A549 (cell line): ENCODE measurements at regions not wholly inside any gene's neighbourhood (a gene's known extent, or its start where the extent isn't known, plus 50 kb on each side); places are given as distances from the start of the nearest gene placed in this dataset.
A peak's percentile ranks its signal among the peaks of the same experiment; 100 is the strongest.

Experiments
- ATAC-seq, 2 experiments: fragments of 200-7000 bp in 1 of 2; fragments of >200 bp in 1 of 2; cut with Nextera tagmentation in 1 of 2; cut with Tn5 transposase in 1 of 2; 3 replicates each; pipeline versions ENCODE4 v1.8.0 to v1.9.1; 2018 to 2020; ENCODE audit warnings: mild to moderate bottlenecking in 1 of 2, moderate library complexity in 1 of 2
- CTCF ChIA-PET: fragments of 300-600 bp; sonication (Branson Sonifier 250); formaldehyde crosslinking; extraction: SDS; loops from one replicate; lab custom pipeline; 2021; ENCODE audit warnings: antibody characterized with exemption, inconsistent platforms; lab: Yijun Ruan, JAX
- POLR2A ChIA-PET: fragments of 350-600 bp; formaldehyde crosslinking; extraction: SDS; loops from one replicate; lab custom pipeline; 2021; ENCODE audit warnings: antibody characterized with exemption, inconsistent platforms; lab: Yijun Ruan, JAX
- DNase-seq, 2 experiments: peaks; one replicate each; pipeline versions ENCODE4 v3.0.0 to v3.0.0-alpha.2; 2011 to 2016; ENCODE audit warnings: low read depth in 1 of 2, low spot score in 1 of 2
- FAIRE-seq: peaks from 2 replicates; lab custom pipeline; 2011; peaks lifted over from hg19 to GRCh38; lab: Jason Lieb, UNC
- H3K27ac ChIP-seq, 2 experiments: fragments of >200 bp; sonication (Bioruptor Twin); formaldehyde crosslinking; 3 replicates each; pipeline ENCODE4 v1.5.1; 2016 to 2017
- H3K4me1 ChIP-seq: fragments of >200 bp; sonication (Bioruptor Twin); formaldehyde crosslinking; 3 replicates; pipeline ENCODE4 v1.6.1; 2016
- H3K4me2 ChIP-seq: fragments of >200 bp; sonication (Bioruptor Twin); formaldehyde crosslinking; 3 replicates; pipeline ENCODE4 v1.6.1; 2016
- H3K4me3 ChIP-seq: fragments of >200 bp; sonication (Bioruptor Twin); formaldehyde crosslinking; 3 replicates; pipeline ENCODE4 v1.5.1; 2016
- H3K9me3 ChIP-seq: fragments of >200 bp; sonication (Bioruptor Twin); formaldehyde crosslinking; 3 replicates; pipeline ENCODE4 v1.6.1; 2016
- CBX8 ChIP-seq: fragments of 200-600 bp; sonication (generic); IDR thresholded peaks from 2 replicates; pipeline ENCODE4 v1.6.1; 2016
- CHD2 ChIP-seq: fragments of 150-350 bp; IDR thresholded peaks from 2 replicates; pipeline ENCODE4 v1.6.1; 2014; ENCODE audit warnings: low read length; ENCODE audit not compliant: partially characterized antibody
- EHF ChIP-seq: fragments of 250-450 bp; sonication (Bioruptor Pico); IDR thresholded peaks from 2 replicates; pipeline ENCODE4 v1.5.0; 2020; ENCODE audit warnings: mild to moderate bottlenecking
- EHMT2 ChIP-seq: fragments of 200-600 bp; sonication (generic); IDR thresholded peaks from 2 replicates; pipeline ENCODE4 v1.6.1; 2016; ENCODE audit warnings: antibody characterized with exemption, low read depth, mild to moderate bottlenecking, moderate library complexity
- ESRRA ChIP-seq: fragments of 150-350 bp; IDR thresholded peaks from 2 replicates; pipeline ENCODE4 v1.6.1; 2014; ENCODE audit warnings: mild to moderate bottlenecking, low read length, borderline replicate concordance
- FOSL2 ChIP-seq, 2 experiments: fragments of 450-650 bp in 1 of 2; fragments of >200 bp in 1 of 2; sonication (Bioruptor Twin) in 1 of 2; formaldehyde crosslinking; IDR thresholded peaks; 2 replicates each; pipeline versions ENCODE4 v1.5.0 to v1.6.1; 2016 to 2020; ENCODE audit warnings: mild to moderate bottlenecking in 1 of 2, moderate library complexity in 1 of 2
- GATA3 ChIP-seq: IDR thresholded peaks from 2 replicates; pipeline ENCODE4 v1.6.1; 2012; ENCODE audit warnings: borderline replicate concordance
- HEYL ChIP-seq: fragments of 250-450 bp; sonication (Bioruptor Pico); IDR thresholded peaks from 2 replicates; pipeline ENCODE4 v1.8.0; 2021; ENCODE audit warnings: mild to moderate bottlenecking, moderate library complexity
- HOXB13 ChIP-seq: fragments of 250-450 bp; sonication (Bioruptor Pico); IDR thresholded peaks from 2 replicates; pipeline ENCODE4 v1.5.0; 2020; ENCODE audit warnings: low read depth, mild to moderate bottlenecking, moderate library complexity
- JUN ChIP-seq, 2 experiments: fragments of >200 bp; sonication (Bioruptor Twin); formaldehyde crosslinking; IDR thresholded peaks; 2 replicates in 1 of 2; 3 replicates in 1 of 2; pipeline ENCODE4 v1.6.1; 2016 to 2017
- JUNB ChIP-seq: fragments of >200 bp; sonication (Bioruptor Twin); formaldehyde crosslinking; IDR thresholded peaks from 2 replicates; pipeline ENCODE4 v1.6.1; 2016
- PHF8 ChIP-seq: fragments of 200-600 bp; sonication (generic); IDR thresholded peaks from 2 replicates; pipeline ENCODE4 v1.6.1; 2016; ENCODE audit warnings: low read depth, mild to moderate bottlenecking, antibody characterized with exemption, moderate library complexity, borderline replicate concordance
- RNF2 ChIP-seq: fragments of 200-600 bp; sonication (generic); IDR thresholded peaks from 2 replicates; pipeline ENCODE4 v1.6.1; 2016; ENCODE audit warnings: low read depth, mild to moderate bottlenecking, antibody characterized with exemption, moderate library complexity, borderline replicate concordance
- SMC3 ChIP-seq: fragments of >200 bp; sonication (Bioruptor Twin); formaldehyde crosslinking; IDR thresholded peaks from 3 replicates; pipeline ENCODE4 v1.6.1; 2018; ENCODE audit warnings: inconsistent platforms
- SREBF2 ChIP-seq: fragments of 450-650 bp; IDR thresholded peaks from 2 replicates; pipeline ENCODE4 v1.6.1; 2014; ENCODE audit warnings: mild to moderate bottlenecking, moderate library complexity
- TP53 ChIP-seq: fragments of 250-450 bp; sonication (Bioruptor Pico); IDR thresholded peaks from 2 replicates; pipeline ENCODE4 v1.5.0; 2021; ENCODE audit warnings: mild to moderate bottlenecking, moderate library complexity
- WGBS: methylation state at CpG from one replicate; pipeline ENCODE4 v1.1.6; 2017; ENCODE audit errors: missing lambda C conversion rate; 5-methylcytosine and 5-hydroxymethylcytosine counted together
- TF ChIP-seq, protein P1 (sequence below): fragments of 150-350 bp; IDR thresholded peaks from 2 replicates; pipeline ENCODE4 v1.6.1; 2014; ENCODE audit warnings: low read depth, mild to moderate bottlenecking, low read length
- TF ChIP-seq, protein P2 (sequence below): IDR thresholded peaks from 2 replicates; pipeline ENCODE4 v1.6.1; 2012
- TF ChIP-seq, protein P3 (sequence below): IDR thresholded peaks from 2 replicates; pipeline ENCODE4 v1.6.1; 2012
- TF ChIP-seq, protein P4 (sequence below): fragments of 200-600 bp; sonication (generic); IDR thresholded peaks from 2 replicates; pipeline ENCODE4 v1.6.1; 2016; ENCODE audit warnings: antibody characterized with exemption, mild to moderate bottlenecking, moderate library complexity

DNA sequence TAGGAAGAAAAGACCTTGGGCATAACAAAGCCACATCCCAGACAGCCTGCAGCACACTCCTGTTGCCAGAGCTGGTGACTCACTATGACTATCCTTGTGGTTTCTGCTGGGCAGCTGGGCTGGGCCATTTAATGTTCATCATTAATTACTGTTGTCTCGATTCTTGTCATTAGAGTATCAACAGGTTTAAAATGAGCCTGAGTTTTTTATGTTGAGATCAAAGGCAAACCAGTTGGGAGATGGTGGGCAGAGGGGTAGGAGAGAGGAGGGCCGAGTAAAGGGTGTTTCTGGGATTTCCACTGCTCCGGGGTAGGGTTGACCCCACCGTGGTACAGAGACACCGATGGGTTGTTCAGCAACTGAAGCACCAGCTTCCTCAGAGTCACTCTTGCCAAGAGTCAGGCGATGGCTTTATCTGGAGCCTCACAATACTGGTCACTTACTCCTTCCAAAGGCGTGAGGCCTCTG, 128.7 kb upstream of the LYZL1 start:
- 5% methylated on average over 7 of the region's 7 CpGs for WGBS
- no peak for TF ChIP-seq HEYL (CRISPR knock-in tag)
- peak; percentile 84 for TF ChIP-seq JUNB
- TF ChIP-seq GATA3 = peak; percentile 77; the same call in 1 of the 2 replicates
- peak in 1 of 2 experiments; percentile 47; a peak in 1 of 5 replicates for TF ChIP-seq JUN (IDR thresholded peaks at IDR 0.05)
- TF ChIP-seq, protein P1, sequence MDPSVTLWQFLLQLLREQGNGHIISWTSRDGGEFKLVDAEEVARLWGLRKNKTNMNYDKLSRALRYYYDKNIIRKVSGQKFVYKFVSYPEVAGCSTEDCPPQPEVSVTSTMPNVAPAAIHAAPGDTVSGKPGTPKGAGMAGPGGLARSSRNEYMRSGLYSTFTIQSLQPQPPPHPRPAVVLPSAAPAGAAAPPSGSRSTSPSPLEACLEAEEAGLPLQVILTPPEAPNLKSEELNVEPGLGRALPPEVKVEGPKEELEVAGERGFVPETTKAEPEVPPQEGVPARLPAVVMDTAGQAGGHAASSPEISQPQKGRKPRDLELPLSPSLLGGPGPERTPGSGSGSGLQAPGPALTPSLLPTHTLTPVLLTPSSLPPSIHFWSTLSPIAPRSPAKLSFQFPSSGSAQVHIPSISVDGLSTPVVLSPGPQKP = no peak
- 0 out of 2 replicates have a peak, but pooled peaks have one; percentile 35 for TF ChIP-seq EHMT2
- TF ChIP-seq, protein P2, sequence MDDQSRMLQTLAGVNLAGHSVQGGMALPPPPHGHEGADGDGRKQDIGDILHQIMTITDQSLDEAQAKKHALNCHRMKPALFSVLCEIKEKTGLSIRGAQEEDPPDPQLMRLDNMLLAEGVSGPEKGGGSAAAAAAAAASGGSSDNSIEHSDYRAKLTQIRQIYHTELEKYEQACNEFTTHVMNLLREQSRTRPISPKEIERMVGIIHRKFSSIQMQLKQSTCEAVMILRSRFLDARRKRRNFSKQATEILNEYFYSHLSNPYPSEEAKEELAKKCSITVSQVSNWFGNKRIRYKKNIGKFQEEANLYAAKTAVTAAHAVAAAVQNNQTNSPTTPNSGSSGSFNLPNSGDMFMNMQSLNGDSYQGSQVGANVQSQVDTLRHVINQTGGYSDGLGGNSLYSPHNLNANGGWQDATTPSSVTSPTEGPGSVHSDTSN = peak; percentile 53; the same call in 1 of the 2 replicates
- no peak for TF ChIP-seq CHD2
- TF ChIP-seq, protein P3, sequence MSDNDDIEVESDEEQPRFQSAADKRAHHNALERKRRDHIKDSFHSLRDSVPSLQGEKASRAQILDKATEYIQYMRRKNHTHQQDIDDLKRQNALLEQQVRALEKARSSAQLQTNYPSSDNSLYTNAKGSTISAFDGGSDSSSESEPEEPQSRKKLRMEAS = peak; percentile 64
- TF ChIP-seq FOSL2 (IDR thresholded peaks at IDR 0.05) = peak; percentile 78
- TF ChIP-seq FOSL2 (CRISPR knock-in tag; IDR thresholded peaks at IDR 0.05) = peak; percentile 91
- TF ChIP-seq SMC3 = peak; percentile 19; the same call in 1 of the 3 replicates
- peaks cover 6% of the 10 kb centered on the region for H3K9me3 ChIP-seq
- H3K4me3 ChIP-seq = no peak overlapping the region
- CTCF ChIA-PET = interaction anchor here (0.9 to 1.3 kb wide), 2 partner anchors 19 to 99 kb away, joined by 3 read pairs; no protein-coding TSS in a partner anchor
- DNase-seq (peak; percentile 71 to 76), ATAC-seq (peak; percentile 95 to 97), FAIRE-seq (peak; percentile 90)
- POLR2A ChIA-PET = no interaction called here
- peak overlapping the region; percentile 81 to 84 for H3K27ac ChIP-seq
- peak overlapping the region; percentile 72 for H3K4me2 ChIP-seq
- peaks cover 23% of the 10 kb centered on the region for H3K4me1 ChIP-seq

DNA sequence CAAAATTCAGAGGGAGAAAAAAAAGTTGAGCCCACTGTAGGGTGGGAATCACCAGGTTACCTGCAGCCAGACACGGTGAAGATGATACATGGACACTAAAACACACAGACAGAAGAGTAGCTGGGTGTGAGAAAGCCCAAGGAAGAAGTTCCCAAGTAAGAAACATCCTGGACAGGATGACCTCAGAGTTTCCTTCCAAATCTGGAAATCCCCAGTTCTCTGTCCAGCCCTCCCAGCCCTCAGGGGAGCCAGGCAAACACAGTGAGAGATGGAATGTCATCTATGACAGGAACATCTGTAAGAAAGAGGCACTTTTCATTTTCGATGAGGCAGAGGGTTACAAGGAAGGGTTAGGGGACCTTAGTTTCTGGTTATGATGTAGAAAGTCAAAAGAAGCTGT, 125.1 kb upstream of the LYZL1 start:
- CTCF ChIA-PET = interaction anchor here (1.0 to 1.4 kb wide), 3 partner anchors 14 to 224 kb away, joined by 3 to 4 read pairs (median 4); no protein-coding TSS in a partner anchor
- DNase-seq = peak; percentile 33 to 73
- FAIRE-seq = no peak
- peaks cover 28% of the 10 kb centered on the region for H3K9me3 ChIP-seq
- H3K4me1 ChIP-seq = peaks cover 23% of the 10 kb centered on the region
- peak overlapping the region in 1 of 2 experiments; percentile 64; a peak in 2 of 6 replicates for H3K27ac ChIP-seq
- TF ChIP-seq HOXB13 (no peak), ESRRA (no peak), SREBF2 (no peak), RNF2 (no peak), EHMT2 (no peak), TP53 (no peak), EHF (CRISPR knock-in tag) (no peak), CBX8 (no peak), PHF8 (no peak)
- TF ChIP-seq, protein P4, sequence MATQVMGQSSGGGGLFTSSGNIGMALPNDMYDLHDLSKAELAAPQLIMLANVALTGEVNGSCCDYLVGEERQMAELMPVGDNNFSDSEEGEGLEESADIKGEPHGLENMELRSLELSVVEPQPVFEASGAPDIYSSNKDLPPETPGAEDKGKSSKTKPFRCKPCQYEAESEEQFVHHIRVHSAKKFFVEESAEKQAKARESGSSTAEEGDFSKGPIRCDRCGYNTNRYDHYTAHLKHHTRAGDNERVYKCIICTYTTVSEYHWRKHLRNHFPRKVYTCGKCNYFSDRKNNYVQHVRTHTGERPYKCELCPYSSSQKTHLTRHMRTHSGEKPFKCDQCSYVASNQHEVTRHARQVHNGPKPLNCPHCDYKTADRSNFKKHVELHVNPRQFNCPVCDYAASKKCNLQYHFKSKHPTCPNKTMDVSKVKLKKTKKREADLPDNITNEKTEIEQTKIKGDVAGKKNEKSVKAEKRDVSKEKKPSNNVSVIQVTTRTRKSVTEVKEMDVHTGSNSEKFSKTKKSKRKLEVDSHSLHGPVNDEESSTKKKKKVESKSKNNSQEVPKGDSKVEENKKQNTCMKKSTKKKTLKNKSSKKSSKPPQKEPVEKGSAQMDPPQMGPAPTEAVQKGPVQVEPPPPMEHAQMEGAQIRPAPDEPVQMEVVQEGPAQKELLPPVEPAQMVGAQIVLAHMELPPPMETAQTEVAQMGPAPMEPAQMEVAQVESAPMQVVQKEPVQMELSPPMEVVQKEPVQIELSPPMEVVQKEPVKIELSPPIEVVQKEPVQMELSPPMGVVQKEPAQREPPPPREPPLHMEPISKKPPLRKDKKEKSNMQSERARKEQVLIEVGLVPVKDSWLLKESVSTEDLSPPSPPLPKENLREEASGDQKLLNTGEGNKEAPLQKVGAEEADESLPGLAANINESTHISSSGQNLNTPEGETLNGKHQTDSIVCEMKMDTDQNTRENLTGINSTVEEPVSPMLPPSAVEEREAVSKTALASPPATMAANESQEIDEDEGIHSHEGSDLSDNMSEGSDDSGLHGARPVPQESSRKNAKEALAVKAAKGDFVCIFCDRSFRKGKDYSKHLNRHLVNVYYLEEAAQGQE = no peak
- TF ChIP-seq, protein P3 = no peak
- POLR2A ChIA-PET = no interaction called here
- WGBS = 2% methylated on average over 2 of the region's 2 CpGs
- peak; percentile 44 to 74; a peak in 4 of 6 replicates for ATAC-seq
- H3K4me3 ChIP-seq = no peak overlapping the region
- peak overlapping the region; percentile 17; the same call in 1 of the 3 replicates for H3K4me2 ChIP-seq
